Suprapubic skin (tissue), 3 donors: ENCODE measurements at regions not wholly inside any gene's neighbourhood (a gene's known extent, or its start where the extent isn't known, plus 50 kb on each side); places are given as distances from the start of the nearest gene placed in this dataset.
"Not testable (repeated sequence)": the region's sequence is repeated elsewhere in the genome, so short reads cannot be mapped to it uniquely, and the experiment has no call there.

ENCODE experiments used
- POLR2AphosphoS5 ChIP-seq, 3 donors: sonication (generic); formaldehyde crosslinking; IDR thresholded peaks; one replicate each; pipeline ENCODE4 v1.6.1; 2017; ENCODE audit warnings: antibody characterized with exemption in 3 of 3
- TF ChIP-seq, protein P1 (sequence below), 2 donors: fragments of 200-600 bp in 1 of 2; fragments of 450-650 bp in 1 of 2; sonication (generic) in 1 of 2; IDR thresholded peaks; one replicate each; pipeline ENCODE4 v1.5.1; 2016 to 2019; ENCODE audit warnings: antibody characterized with exemption in 2 of 2, mild to moderate bottlenecking in 1 of 2, moderate library complexity in 1 of 2

DNA sequence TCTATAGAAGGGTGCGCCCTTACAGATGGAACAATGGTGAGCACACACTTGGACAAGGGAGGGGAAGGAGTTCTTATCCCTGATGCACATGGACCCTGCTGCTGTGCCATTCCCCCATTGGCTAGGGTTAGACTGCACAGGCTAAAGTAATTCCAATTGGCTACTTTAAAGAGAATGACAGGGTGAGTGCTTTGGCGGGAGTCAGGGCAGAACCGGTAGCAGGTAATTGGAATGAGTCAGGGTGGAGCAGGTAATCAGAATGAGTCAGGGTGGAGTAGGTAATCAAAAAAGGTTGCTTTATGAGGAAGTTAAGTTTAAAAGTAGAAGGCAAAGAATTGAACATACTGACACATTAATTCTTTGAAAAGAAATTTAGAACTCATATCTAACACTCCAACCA lies 71.4 kb upstream of the PIK3R4 start:
- not testable (repeated sequence) for TF ChIP-seq POLR2AphosphoS5 (IDR thresholded peaks at IDR 0.05)
- TF ChIP-seq, protein P1, sequence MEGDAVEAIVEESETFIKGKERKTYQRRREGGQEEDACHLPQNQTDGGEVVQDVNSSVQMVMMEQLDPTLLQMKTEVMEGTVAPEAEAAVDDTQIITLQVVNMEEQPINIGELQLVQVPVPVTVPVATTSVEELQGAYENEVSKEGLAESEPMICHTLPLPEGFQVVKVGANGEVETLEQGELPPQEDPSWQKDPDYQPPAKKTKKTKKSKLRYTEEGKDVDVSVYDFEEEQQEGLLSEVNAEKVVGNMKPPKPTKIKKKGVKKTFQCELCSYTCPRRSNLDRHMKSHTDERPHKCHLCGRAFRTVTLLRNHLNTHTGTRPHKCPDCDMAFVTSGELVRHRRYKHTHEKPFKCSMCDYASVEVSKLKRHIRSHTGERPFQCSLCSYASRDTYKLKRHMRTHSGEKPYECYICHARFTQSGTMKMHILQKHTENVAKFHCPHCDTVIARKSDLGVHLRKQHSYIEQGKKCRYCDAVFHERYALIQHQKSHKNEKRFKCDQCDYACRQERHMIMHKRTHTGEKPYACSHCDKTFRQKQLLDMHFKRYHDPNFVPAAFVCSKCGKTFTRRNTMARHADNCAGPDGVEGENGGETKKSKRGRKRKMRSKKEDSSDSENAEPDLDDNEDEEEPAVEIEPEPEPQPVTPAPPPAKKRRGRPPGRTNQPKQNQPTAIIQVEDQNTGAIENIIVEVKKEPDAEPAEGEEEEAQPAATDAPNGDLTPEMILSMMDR (IDR thresholded peaks at IDR 0.05): not testable (repeated sequence)
